A673 (cell line): ENCODE measurements at regions not wholly inside any gene's neighbourhood (a gene's known extent, or its start where the extent isn't known, plus 50 kb on each side); places are given as distances from the start of the nearest gene placed in this dataset.

Source experiments
- BruUV-seq: library from RNA; stranded (reverse); fragments of 400-500 nt; replicated peaks from 2 replicates; lab custom pipeline; 2021; lab: Mats Ljungman, UMichigan
- CTCF ChIA-PET: fragments of 300-600 bp; sonication (Branson Sonifier 250); formaldehyde crosslinking; loops from one replicate; lab custom pipeline; 2022; ENCODE audit warnings: antibody characterized with exemption; lab: Charles Lee
- POLR2A ChIA-PET: fragments of 300-600 bp; sonication (Branson Sonifier 250); formaldehyde crosslinking; loops from one replicate; lab custom pipeline; 2022; ENCODE audit warnings: antibody characterized with exemption; ENCODE audit not compliant: low non-redundant PET; lab: Charles Lee
- DNase-seq: peaks from one replicate; pipeline ENCODE4 v3.0.0-alpha.2; 2015; ENCODE audit warnings: low spot score
- H3K27ac ChIP-seq: fragments of 200-600 bp; sonication (generic); 2 replicates; pipeline ENCODE4 v1.5.1; 2016; ENCODE audit warnings: mixed run types, low read depth, mild to moderate bottlenecking, mixed read lengths, antibody characterized with exemption, low read length; ENCODE audit not compliant: poor library complexity, severe bottlenecking
- H3K27me3 ChIP-seq: fragments of 200-600 bp; sonication (generic); replicated peaks from 2 replicates; pipeline ENCODE4 v1.6.1; 2017; ENCODE audit warnings: mixed run types, low read depth, mild to moderate bottlenecking, mixed read lengths, antibody characterized with exemption, low read length; ENCODE audit not compliant: insufficient read depth, poor library complexity
- H3K36me3 ChIP-seq: fragments of 200-600 bp; sonication (generic); 2 replicates; pipeline ENCODE4 v1.6.1; 2016; ENCODE audit warnings: mixed run types, mild to moderate bottlenecking, mixed read lengths, antibody characterized with exemption, low read length; ENCODE audit not compliant: insufficient read depth, poor library complexity, severe bottlenecking
- H3K4me1 ChIP-seq: fragments of 200-600 bp; sonication (generic); 2 replicates; pipeline ENCODE4 v1.6.1; 2017; ENCODE audit warnings: mixed run types, mild to moderate bottlenecking, mixed read lengths, antibody characterized with exemption, low read length; ENCODE audit not compliant: insufficient read depth, poor library complexity, severe bottlenecking
- H3K4me3 ChIP-seq: fragments of 200-600 bp; sonication (generic); 2 replicates; pipeline ENCODE4 v1.5.1; 2016; ENCODE audit warnings: low read depth, mixed run types, mild to moderate bottlenecking, mixed read lengths, low read length; ENCODE audit not compliant: poor library complexity, severe bottlenecking
- H3K9me3 ChIP-seq: fragments of 200-600 bp; sonication (generic); 2 replicates; pipeline ENCODE4 v1.6.1; 2016; ENCODE audit warnings: mixed run types, low read depth, mild to moderate bottlenecking, mixed read lengths, antibody characterized with exemption, low read length; ENCODE audit not compliant: poor library complexity, severe bottlenecking
- EZH2 ChIP-seq: fragments of 200-600 bp; sonication (generic); IDR thresholded peaks from 2 replicates; pipeline ENCODE4 v1.6.1; 2017; ENCODE audit warnings: borderline replicate concordance, low read depth, mild to moderate bottlenecking, mixed read lengths, antibody characterized with exemption, low read length; ENCODE audit not compliant: poor library complexity, severe bottlenecking
- intact Hi-C: fragments of 100-400 bp; cut with micrococcal nuclease; formaldehyde crosslinking; loops from one replicate; pipeline ENCODE4 v1.10.0; 2022; ENCODE audit not compliant: unreplicated experiment
- TF ChIP-seq, protein P1 (sequence below): fragments of 300-800, 200-600 bp; sonication (generic); conservative IDR thresholded peaks from 2 replicates; pipeline ENCODE4 v1.5.1; 2017; ENCODE audit warnings: low read depth, mild to moderate bottlenecking, antibody characterized with exemption, low read length, moderate library complexity, mixed read lengths

- Histone ChIP-seq H3K27me3 (no peaks in the 10 kb centered on the region), H3K36me3 (no peaks in the 10 kb centered on the region), H3K27ac (no peak overlapping the region), H3K9me3 (no peaks in the 10 kb centered on the region), H3K4me1 (no peaks in the 10 kb centered on the region), H3K4me3 (no peak overlapping the region)
- ChIA-PET POLR2A (no interaction called here), CTCF (no interaction called here)
- intact Hi-C loops: no loop called here
- no peak for DNase-seq
- no peak for TF ChIP-seq EZH2
- TF ChIP-seq, protein P1, sequence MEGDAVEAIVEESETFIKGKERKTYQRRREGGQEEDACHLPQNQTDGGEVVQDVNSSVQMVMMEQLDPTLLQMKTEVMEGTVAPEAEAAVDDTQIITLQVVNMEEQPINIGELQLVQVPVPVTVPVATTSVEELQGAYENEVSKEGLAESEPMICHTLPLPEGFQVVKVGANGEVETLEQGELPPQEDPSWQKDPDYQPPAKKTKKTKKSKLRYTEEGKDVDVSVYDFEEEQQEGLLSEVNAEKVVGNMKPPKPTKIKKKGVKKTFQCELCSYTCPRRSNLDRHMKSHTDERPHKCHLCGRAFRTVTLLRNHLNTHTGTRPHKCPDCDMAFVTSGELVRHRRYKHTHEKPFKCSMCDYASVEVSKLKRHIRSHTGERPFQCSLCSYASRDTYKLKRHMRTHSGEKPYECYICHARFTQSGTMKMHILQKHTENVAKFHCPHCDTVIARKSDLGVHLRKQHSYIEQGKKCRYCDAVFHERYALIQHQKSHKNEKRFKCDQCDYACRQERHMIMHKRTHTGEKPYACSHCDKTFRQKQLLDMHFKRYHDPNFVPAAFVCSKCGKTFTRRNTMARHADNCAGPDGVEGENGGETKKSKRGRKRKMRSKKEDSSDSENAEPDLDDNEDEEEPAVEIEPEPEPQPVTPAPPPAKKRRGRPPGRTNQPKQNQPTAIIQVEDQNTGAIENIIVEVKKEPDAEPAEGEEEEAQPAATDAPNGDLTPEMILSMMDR: no peak
- BruUV-seq: no TSS peak
Measured at GRCh38 chr5:77157732-77158532, 52.5 kb upstream of the PDE8B start.

- CTCF ChIA-PET: no interaction called here
Measured at GRCh38 chr5:77156379-77156778, 54.1 kb upstream of the PDE8B start.

GRCh38 chr5:77155179-77155785 is 55.2 kb upstream of the PDE8B start:
- TF ChIP-seq EZH2: no peak
- TF ChIP-seq, protein P1: no peak
- intact Hi-C loops: no loop called here
- CTCF ChIA-PET: no interaction called here
- BruUV-seq: no TSS peak
- POLR2A ChIA-PET: no interaction called here
- no peak for DNase-seq
- H3K4me3 ChIP-seq: no peak overlapping the region
- no peaks in the 10 kb centered on the region for H3K9me3 ChIP-seq
- no peaks in the 10 kb centered on the region for H3K27me3 ChIP-seq
- H3K27ac ChIP-seq: no peak overlapping the region
- no peaks in the 10 kb centered on the region for H3K36me3 ChIP-seq
- H3K4me1 ChIP-seq: no peaks in the 10 kb centered on the region

More at GRCh38 chr5:77156379-77156778, 54.1 kb upstream of the PDE8B start:
- Histone ChIP-seq H3K36me3 (no peaks in the 10 kb centered on the region), H3K27me3 (no peaks in the 10 kb centered on the region), H3K9me3 (no peaks in the 10 kb centered on the region), H3K4me1 (no peaks in the 10 kb centered on the region), H3K27ac (no peak overlapping the region), H3K4me3 (no peak overlapping the region)
- BruUV-seq: no TSS peak
- POLR2A ChIA-PET: no interaction called here
- intact Hi-C loops: no loop called here
- TF ChIP-seq, protein P1: no peak
- no peak for TF ChIP-seq EZH2
- DNase-seq: no peak
